ENCODE measurements at regions not wholly inside any gene's neighbourhood (a gene's known extent, or its start where the extent isn't known, plus 50 kb on each side); places are given as distances from the start of the nearest gene placed in this dataset.

GRCh38 chr3:5565026-5565425, 377.5 kb downstream of the EDEM1 start:
- H3F3A ChIP-seq (ENCODE audit: insufficient read depth, low read length, poor library complexity, severe bottlenecking) = no peaks in the 10 kb centered on the region

GRCh38 chr3:5567113-5567512, 379.6 kb downstream of the EDEM1 start:
- no peak overlapping the region for H2AFZ ChIP-seq (ENCODE audit: low read depth, low read length)
- H3F3A ChIP-seq (ENCODE audit: insufficient read depth, low read length, poor library complexity, severe bottlenecking) = no peaks in the 10 kb centered on the region
- no peak overlapping the region for H3K4me2 ChIP-seq (ENCODE audit: low read length)
- H3K36me3 ChIP-seq (ENCODE audit: insufficient read depth, low read length) = no peaks in the 10 kb centered on the region
- H3K79me2 ChIP-seq (replicated peaks; ENCODE audit: insufficient read depth, low read length) = no peaks in the 10 kb centered on the region
- no peaks in the 10 kb centered on the region for H3K9me2 ChIP-seq (ENCODE audit: insufficient read depth, low read length)
- no peaks in the 10 kb centered on the region for H3K27me3 ChIP-seq (ENCODE audit: insufficient read depth, low read depth, low read length)
- no peaks in the 10 kb centered on the region for H3K9me3 ChIP-seq (ENCODE audit: low read length)
- no peak overlapping the region for H3K9ac ChIP-seq (ENCODE audit: low read length)
- H3K4me3 ChIP-seq (ENCODE audit: low read length) = no peak overlapping the region
- TF ChIP-seq EZH2 (IDR thresholded peaks at IDR 0.05; ENCODE audit: borderline replicate concordance, insufficient read depth, low read length, poor library complexity, severe bottlenecking) (no peak), RAD21 (conservative IDR thresholded peaks at IDR 0.05) (no peak), CTCF (IDR thresholded peaks at IDR 0.05; ENCODE audit: poor library complexity, severe bottlenecking) (no peak), TAF1 (IDR thresholded peaks at IDR 0.05; ENCODE audit: low read depth) (no peak), SMC3 (conservative IDR thresholded peaks at IDR 0.05; ENCODE audit: poor library complexity) (no peak), POLR2AphosphoS5 (IDR thresholded peaks at IDR 0.05) (no peak), EP300 (conservative IDR thresholded peaks at IDR 0.05; ENCODE audit: poor library complexity, severe bottlenecking) (no peak), MXI1 (conservative IDR thresholded peaks at IDR 0.05; ENCODE audit: poor library complexity, severe bottlenecking) (no peak), REST (IDR thresholded peaks at IDR 0.05; ENCODE audit: borderline replicate concordance) (no peak)
- no peaks in the 10 kb centered on the region for H4K20me1 ChIP-seq (ENCODE audit: insufficient read depth)
- no peak overlapping the region for H3K27ac ChIP-seq (ENCODE audit: low read length)

More at GRCh38 chr3:5565026-5565425, 377.5 kb downstream of the EDEM1 start:
- TF ChIP-seq MXI1 (conservative IDR thresholded peaks at IDR 0.05; ENCODE audit: poor library complexity, severe bottlenecking) = no peak
- TF ChIP-seq TAF1 (IDR thresholded peaks at IDR 0.05; ENCODE audit: low read depth) = no peak
- TF ChIP-seq EP300 (conservative IDR thresholded peaks at IDR 0.05; ENCODE audit: poor library complexity, severe bottlenecking) = no peak
- TF ChIP-seq RAD21 (conservative IDR thresholded peaks at IDR 0.05) = no peak
- no peaks in the 10 kb centered on the region for H3K36me3 ChIP-seq (ENCODE audit: insufficient read depth, low read length)
- H3K9me3 ChIP-seq (ENCODE audit: low read length) = no peaks in the 10 kb centered on the region
- no peaks in the 10 kb centered on the region for H3K27me3 ChIP-seq (ENCODE audit: insufficient read depth, low read depth, low read length)
- H2AFZ ChIP-seq (ENCODE audit: low read depth, low read length) = no peak overlapping the region
- H3K9ac ChIP-seq (ENCODE audit: low read length) = no peak overlapping the region
- H3K79me2 ChIP-seq (replicated peaks; ENCODE audit: insufficient read depth, low read length) = no peaks in the 10 kb centered on the region
- no peaks in the 10 kb centered on the region for H4K20me1 ChIP-seq (ENCODE audit: insufficient read depth)
- H3K27ac ChIP-seq (ENCODE audit: low read length) = no peak overlapping the region
- H3K9me2 ChIP-seq (ENCODE audit: insufficient read depth, low read length) = no peaks in the 10 kb centered on the region
- no peak overlapping the region for H3K4me2 ChIP-seq (ENCODE audit: low read length)
- no peak overlapping the region for H3K4me3 ChIP-seq (ENCODE audit: low read length)
